ENCODE measurements at regions not wholly inside any gene's neighbourhood (a gene's known extent, or its start where the extent isn't known, plus 50 kb on each side); places are given as distances from the start of the nearest gene placed in this dataset.

GRCh38 chr2:8456151-8457091 lies 225.4 kb upstream of the ID2 start:
- DNase-seq = no peak

DNA sequence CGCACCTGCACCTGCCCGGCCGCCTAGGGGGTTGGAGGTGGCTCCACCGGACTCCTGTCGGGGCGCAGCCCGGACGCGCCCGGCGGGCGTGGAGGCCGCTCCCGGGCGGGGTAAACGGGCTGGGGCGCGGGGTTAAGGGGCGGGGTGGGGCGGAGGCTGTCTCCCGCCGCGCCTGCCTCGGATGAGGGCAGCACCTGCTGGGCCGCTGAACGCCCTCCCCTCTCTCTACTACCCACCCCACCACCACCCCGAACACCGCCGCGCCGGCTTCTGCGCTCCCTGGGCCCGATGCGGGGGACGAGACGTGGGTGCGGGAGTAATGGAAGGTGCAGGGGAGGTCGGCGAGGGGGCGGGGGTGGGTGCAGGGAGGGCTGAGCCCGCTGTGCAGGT lies 224.8 kb upstream of the ID2 start:
- DNase-seq = no peak

DNA sequence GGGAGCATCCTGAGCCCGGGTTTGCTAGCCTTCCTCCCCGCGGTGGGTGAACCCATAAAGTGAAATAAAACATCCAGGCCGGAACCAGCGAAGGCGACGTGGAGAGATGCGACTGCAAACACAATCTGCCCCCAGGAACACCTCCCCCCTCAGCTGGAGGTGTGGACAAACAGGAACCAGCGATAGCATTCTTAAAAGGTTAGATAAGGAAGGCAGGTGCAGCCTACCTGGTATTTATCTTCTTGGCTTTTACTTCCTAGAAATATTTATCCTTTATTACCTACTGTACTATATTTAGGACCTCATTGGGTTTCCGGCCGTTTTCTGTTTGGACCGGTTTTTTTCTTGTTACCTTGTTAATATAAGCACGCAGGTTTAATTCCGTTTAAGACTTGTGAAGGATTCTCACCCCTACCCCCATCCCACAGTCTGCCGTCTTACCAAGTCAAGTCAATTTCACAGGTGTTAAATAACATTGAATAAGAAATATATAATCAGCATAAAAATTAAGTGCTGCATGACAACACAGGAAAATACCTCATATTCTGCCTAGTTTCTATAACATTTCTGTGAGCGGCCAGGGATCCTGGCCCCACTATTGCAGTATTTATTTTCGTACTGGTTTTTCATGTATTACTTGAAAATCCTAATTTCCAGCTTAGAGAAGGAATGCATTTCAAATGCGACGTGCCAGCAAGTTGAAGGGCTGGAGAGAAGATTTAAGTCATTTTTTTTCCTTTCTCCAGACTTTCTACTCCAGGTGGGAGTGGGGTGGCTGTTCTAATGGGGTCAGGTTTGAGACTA lies 224.0 kb upstream of the ID2 start:
- no peak for DNase-seq

DNA sequence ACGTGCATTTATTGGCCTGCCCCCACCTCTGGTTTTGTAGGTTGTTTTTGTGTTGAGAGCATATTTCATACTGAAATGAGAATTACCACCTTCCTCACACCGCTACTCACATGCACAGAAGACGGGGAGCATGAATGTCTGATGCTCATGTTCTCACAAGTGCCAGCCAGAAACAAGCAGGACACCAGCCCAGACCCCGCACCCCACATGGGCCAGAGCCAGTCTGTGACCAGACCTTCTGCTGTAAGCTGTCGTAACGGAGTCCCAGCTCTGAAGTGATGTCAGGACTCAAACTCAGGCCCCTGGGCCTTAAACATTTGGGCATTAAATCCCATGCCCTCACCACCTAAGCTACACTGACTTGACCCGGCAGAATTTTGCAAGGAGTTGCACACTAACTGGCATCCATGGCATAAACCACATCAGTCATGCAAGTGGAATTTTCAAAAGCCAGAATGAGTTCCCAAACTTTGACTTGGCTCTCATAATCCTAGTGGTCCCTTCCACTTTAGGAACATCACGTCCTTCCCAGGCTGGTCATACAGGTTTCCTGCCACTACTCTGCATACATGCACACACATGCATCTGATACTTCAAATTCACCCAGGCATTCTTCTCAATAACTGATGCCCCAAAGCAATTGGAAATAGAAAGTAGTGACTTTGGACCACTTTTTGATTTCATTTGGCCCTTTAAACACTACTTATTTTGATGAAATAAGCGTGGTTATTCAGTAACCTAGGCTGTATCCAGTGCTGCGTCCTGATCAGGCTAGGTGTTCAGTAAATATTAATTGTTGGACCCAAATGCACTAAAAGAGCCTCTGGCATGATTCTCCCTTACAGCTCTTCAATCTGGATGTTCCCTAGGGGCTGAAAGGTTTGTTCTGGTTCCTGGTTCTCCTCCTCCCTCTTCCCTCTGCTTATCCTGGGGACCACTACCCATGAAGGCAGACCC lies 223.1 kb upstream of the ID2 start:
- no peak for DNase-seq

- DNase-seq = no peak
These were observed 222.4 kb upstream of the ID2 start for GRCh38 chr2:8459474-8459873.

DNA sequence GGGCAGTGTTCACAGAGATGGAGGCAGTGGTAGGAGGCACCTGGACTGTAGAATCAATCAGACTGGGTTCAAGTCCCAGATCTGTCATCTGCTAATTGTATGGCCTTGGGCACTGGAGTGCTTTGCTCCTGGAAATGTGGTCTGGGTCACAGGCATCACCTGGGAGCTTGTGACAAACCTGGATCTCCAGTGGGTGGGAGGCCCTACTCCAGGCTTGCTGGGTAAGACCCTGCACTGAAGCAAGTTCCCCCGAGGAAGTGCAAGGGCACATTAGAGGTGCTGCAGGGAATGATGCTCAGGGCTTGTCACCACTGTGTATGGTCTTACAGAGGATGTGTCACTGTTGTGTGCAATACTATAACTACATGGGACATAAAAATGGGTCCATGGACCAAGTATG lies 220.5 kb upstream of the ID2 start:
- no peak for DNase-seq

GRCh38 chr2:8462280-8462679 lies 219.6 kb upstream of the ID2 start:
- DNase-seq = no peak

DNA sequence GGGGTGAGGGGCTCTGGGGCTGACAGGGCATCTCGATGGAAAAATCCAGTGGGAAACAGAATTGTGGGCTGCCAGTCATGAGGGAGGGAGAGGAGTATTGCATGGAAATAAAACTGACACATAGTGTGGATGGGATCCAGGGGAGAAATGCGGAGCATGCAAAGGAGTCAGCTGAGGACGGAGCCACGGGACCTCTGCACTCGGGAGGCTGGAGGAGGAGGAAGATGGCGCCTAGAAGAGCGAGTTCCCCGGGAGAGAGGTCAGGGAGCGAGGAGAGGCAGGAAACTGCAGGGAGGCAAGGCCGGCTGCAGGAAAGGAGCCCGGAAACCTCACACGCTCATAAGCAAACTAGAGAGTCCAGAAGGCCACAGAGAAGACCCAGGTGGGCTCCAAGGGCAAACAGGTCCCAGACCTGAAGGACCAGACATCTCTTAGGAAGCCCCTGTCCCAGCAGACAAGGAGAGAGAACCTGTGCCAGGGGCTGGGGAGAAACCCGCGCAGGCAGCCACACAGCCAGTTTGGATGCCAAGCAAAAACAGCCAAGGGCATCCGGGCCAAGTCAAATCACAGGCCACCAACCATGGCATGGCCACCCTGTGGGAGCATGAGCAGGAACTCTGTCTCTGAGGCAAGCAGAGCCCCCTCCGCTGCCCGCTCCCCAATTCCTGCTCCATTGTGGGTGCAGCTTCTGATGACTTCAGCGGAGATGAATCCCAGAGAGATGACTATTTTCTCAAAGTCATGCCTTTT lies 218.8 kb upstream of the ID2 start:
- DNase-seq = no peak

GRCh38 chr2:8465560-8465959 lies 216.3 kb upstream of the ID2 start:
- DNase-seq = no peak

DNA sequence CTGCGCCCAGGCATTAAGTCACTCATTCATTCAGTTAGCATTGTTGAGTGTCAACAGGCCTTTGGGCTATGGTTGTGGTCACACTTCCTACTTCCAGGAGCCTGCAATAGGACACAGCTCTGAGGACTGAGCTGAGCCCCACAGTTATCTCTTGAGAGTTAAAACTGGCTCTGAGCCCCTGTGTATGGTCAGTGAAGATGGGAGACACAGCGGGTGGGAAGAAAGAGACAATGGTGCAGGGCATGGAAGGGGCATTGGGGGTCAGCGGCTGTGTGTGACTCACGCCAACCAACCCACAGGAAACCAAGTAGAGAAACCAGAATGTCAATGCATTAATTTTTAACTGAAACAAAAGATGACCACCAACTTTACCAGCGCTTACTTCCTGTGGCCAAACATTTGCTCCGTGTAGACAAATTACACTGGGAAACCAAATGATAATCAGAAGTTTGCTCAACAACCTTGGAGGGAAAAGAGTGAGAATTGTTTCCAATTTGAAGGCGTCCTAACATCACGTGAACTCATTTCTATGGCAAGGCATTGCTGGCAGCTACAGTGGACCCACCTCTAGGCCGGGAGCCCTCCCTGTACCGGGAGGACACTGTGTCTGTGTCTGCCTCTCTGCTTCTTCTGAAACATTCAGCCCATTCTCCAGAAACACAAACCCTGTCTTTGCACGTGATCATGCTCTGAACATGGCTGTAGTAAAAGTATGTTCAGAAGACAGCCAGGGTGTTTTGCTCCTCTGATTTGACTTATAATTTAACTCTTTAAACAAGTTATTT lies 212.0 kb upstream of the ID2 start:
- no peak for DNase-seq

- no peak for DNase-seq
These were observed 209.1 kb upstream of the ID2 start for GRCh38 chr2:8472545-8473323.

DNA sequence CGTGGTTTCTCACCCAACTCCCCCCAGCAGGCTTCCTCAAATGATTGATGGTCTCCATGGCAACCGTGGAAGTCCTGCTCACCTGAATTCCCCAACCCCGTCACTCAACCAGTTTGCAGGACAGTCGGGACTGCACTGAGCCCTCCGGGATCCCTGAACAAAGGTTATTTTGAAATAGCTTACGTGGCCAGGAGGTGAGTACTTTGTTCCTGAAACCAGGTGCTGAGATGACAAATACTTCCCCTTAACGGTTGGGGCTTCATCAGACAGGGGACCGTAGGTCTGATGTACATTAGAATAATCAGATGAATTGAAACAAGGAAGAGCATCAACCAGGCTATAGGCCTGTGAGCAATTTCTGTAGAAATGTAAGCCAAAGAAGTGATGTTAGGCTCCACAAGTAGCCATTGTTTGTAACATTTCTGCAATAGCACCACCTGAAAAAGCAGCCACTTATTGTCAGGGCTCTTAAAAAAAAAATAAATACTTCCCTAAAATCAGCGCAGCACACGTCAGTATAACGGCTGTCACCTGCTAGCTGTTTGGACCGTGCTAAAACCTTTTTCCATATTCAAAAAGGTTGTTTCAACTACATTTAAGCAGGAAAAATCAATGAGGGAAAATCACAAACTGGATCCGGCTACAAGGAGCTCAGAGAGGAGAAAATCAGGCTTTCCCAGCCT lies 206.4 kb upstream of the ID2 start:
- DNase-seq = no peak

GRCh38 chr2:8477552-8478470 lies 204.0 kb upstream of the ID2 start:
- DNase-seq = no peak

DNA sequence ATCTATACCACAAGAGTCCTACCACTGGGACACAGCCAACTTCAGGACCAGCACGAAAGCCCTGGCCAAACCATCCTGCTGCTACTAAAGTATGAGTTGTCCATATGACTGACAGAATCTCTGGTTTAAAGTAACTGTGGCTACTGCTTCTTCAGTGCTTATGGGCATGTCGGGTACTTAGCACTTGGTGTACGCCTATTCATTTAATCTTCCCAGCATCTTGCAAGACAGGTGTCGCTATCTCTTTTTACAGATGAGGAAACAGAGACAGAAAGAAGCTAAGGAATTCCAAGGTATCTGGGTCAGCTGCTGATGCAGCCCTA lies 203.4 kb upstream of the ID2 start:
- DNase-seq = no peak

- DNase-seq = peak; percentile 49
These were observed 202.6 kb upstream of the ID2 start for GRCh38 chr2:8479298-8479697.

GRCh38 chr2:8480915-8481314 lies 200.9 kb upstream of the ID2 start:
- no peak for DNase-seq

- DNase-seq = peak; percentile 61
These were observed 200.3 kb upstream of the ID2 start for GRCh38 chr2:8481463-8482009.

DNA sequence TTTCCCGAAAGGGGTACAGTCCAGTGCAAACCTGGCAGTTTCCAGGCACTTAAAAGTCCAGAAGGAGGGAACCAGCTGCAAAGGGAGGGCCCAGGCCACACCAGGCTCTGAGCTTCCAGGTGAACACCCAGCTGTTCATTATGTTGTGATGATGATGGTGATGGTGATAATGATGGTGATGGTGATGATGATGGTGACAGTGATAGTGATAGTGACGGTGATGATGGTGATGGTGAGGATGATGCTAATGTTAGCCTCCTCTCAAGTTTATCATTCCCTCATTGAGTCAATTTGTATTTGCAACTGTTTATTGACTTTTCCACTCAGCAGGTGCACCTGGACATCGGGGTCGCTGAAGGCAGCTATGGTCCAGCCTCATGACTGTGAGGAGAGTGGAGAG lies 199.4 kb upstream of the ID2 start:
- no peak for DNase-seq
